GM20000 (cell line): ENCODE measurements at regions not wholly inside any gene's neighbourhood (a gene's known extent, or its start where the extent isn't known, plus 50 kb on each side); places are given as distances from the start of the nearest gene placed in this dataset.

Experiments used
- DNase-seq: peaks from one replicate; pipeline ENCODE4 v3.0.0; 2012; ENCODE audit warnings: low spot score
- CTCF ChIP-seq: IDR thresholded peaks from 2 replicates; pipeline ENCODE4 v1.5.1; 2012; ENCODE audit warnings: mild to moderate bottlenecking, control low read depth; ENCODE audit errors: extremely low read depth, missing control alignments

DNA sequence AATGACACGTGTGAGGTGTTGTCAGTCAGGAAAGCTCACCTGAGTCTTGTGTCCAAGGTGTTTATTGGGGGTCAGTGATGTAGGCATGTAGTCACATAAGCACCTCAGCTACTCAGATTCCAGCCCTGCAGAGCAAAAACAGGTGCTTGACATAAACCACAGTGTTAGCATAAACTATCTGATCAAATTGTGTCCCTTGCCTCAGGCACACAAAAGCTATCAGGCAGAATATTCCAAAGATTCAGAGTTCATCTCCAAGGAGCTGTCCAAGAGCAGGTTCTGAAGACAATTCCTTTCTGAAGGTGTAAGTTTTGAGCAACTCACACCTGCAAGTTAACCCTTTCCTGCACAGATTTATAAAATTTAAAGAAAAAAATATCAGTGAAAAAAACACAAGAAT is 102.2 kb upstream of the ITGA1 start:
- no peak for TF ChIP-seq CTCF
- no peak for DNase-seq

DNA sequence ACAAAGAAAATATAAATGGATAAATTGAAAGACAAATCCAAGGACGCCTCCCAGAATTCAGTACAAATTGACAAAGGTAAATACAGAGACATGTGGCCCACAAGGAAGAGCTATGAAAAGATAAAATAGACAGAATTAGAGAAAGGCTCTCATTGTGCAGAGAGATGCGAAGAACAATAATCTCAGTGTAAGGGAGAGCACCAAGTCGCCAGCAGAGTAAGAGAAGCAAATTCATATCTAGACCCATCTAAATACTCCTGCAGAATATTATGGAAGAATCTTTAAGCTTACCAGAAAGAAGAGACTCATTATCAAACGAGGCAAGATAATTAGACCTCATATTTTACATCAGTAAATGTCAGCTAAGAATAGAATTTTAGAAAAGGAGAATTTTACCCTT is 101.7 kb upstream of the ITGA1 start:
- TF ChIP-seq CTCF, result no peak
- DNase-seq, result no peak

GRCh38 chr5:52690236-52690768 is 97.4 kb upstream of the ITGA1 start:
- no peak for TF ChIP-seq CTCF
- no peak for DNase-seq

DNA sequence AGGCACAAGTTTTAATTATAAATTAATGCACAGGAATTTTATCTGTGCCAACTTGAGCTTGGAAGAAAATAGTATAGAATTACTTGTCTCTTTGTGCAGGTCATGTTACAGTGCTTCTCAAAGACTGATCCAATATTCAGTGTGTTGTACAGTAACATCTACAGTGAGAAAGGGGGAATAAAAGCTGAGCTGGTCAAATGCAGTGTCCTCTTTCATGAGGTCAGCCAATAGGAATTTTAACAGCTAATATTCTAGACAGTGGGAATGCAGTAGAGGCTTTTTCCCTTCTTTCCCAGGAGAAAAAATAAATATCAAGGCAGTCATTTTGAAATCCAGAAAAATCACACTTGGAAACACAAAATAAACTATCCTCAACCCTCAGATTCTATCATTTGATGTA is 95.7 kb upstream of the ITGA1 start:
- no peak for DNase-seq
- no peak for TF ChIP-seq CTCF

DNA sequence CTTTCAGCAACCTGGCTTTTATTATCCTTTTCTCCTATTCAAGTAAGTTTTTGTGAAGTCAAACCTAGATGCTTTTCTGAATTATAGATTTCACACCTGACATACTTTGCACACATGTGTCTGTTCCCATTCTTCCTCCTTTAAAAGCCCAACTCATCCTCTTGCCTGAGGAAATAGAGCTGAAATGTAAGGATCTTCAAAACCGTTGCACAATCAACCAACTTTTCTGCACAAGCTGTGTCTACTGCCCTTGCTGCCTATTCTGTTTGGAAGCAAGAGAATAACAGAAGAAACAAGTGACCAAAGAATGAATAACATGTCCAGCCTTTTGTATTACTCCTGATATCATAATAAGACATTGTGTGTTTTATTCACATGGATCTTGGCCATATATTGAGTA is 95.1 kb upstream of the ITGA1 start:
- TF ChIP-seq CTCF, result no peak

DNA sequence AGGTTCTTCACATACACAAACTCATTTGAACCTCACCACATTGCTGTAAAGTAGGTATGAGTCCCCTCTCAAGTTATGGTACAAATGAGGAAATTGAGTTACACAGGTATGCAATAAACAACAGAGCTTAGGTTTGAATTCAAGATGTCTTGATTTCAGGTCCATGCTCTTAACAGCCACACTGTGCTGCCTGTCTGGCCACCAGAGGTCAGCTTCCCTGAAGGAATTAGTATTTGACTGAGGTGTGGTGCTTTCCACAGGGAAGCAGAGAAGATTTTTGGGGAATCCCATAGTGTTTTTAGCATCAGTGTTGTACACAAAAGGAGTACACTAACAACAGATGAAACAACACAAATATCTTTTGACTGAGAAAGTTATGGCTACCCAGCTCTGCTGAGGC is 94.4 kb upstream of the ITGA1 start:
- DNase-seq, result peak; percentile 24
- peak; percentile 43 for TF ChIP-seq CTCF

More for the DNA sequence above, 95.1 kb upstream of the ITGA1 start:
- DNase-seq, result no peak

DNA sequence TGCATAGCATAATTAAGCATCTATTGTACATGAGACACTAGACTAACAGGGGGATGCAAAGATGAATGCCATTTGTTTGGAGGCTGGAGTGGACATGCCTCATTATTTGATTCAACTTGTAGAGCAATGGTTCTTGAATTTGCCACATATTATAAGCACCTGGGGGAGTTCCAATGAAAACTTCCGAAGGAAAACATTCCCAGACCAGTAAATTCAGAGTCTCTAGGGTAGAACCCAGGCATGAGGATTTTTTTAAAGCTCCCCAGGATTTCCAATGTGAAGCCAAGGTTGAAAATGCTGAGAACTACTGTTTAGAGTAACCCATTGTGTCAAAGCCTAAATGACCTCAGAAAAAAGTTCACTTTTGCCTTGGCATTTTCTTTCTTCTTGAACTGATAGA is 93.9 kb upstream of the ITGA1 start:
- TF ChIP-seq CTCF, result no peak
- DNase-seq, result no peak
